ENCODE measurements at regions not wholly inside any gene's neighbourhood (a gene's known extent, or its start where the extent isn't known, plus 50 kb on each side); places are given as distances from the start of the nearest gene placed in this dataset.

GRCh38 chr13:36570489-36570888 lies 103.3 kb upstream of the SERTM1 start:
- Histone ChIP-seq H3K4me1 (ENCODE audit: control insufficient read depth in 2 of 2, insufficient read depth in 2 of 2, low read length in 2 of 2) (no peaks in the 10 kb centered on the region), H3K36me3 (ENCODE audit: control insufficient read depth in 2 of 2, insufficient read depth in 2 of 2, low read length in 1 of 2) (no peaks in the 10 kb centered on the region), H3K27ac (ENCODE audit: low read depth in 1 of 2, low read length in 1 of 2) (no peak overlapping the region), H3K27me3 (ENCODE audit: control insufficient read depth in 2 of 2, insufficient read depth in 1 of 2, low read length in 1 of 2) (no peaks in the 10 kb centered on the region), H3K9me3 (ENCODE audit: control insufficient read depth in 2 of 2, insufficient read depth in 1 of 2, low read length in 1 of 2) (no peaks in the 10 kb centered on the region), H3K4me3 (ENCODE audit: low read length in 2 of 2) (no peak overlapping the region)
- WGBS, result 91% methylated on average over 2 of the region's 2 CpGs
- DNase-seq (ENCODE audit: low read depth in 6 of 9, low spot score in 9 of 9), result no peak

- DNase-seq (ENCODE audit: low read depth in 6 of 9, low spot score in 9 of 9), result no peak
- Histone ChIP-seq H3K4me3 (ENCODE audit: low read length in 2 of 2) (no peak overlapping the region), H3K4me1 (ENCODE audit: control insufficient read depth in 2 of 2, insufficient read depth in 2 of 2, low read length in 2 of 2) (no peaks in the 10 kb centered on the region), H3K36me3 (ENCODE audit: control insufficient read depth in 2 of 2, insufficient read depth in 2 of 2, low read length in 1 of 2) (no peaks in the 10 kb centered on the region), H3K27ac (ENCODE audit: low read depth in 1 of 2, low read length in 1 of 2) (no peak overlapping the region), H3K27me3 (ENCODE audit: control insufficient read depth in 2 of 2, insufficient read depth in 1 of 2, low read length in 1 of 2) (no peaks in the 10 kb centered on the region), H3K9me3 (ENCODE audit: control insufficient read depth in 2 of 2, insufficient read depth in 1 of 2, low read length in 1 of 2) (no peaks in the 10 kb centered on the region)
- 95% methylated on average over 2 of the region's 2 CpGs for WGBS
Measured at GRCh38 chr13:36571444-36571843, 102.4 kb upstream of the SERTM1 start.

- Histone ChIP-seq H3K9me3 (ENCODE audit: control insufficient read depth in 2 of 2, insufficient read depth in 1 of 2, low read length in 1 of 2) (no peaks in the 10 kb centered on the region), H3K4me1 (ENCODE audit: control insufficient read depth in 2 of 2, insufficient read depth in 2 of 2, low read length in 2 of 2) (no peaks in the 10 kb centered on the region), H3K36me3 (ENCODE audit: control insufficient read depth in 2 of 2, insufficient read depth in 2 of 2, low read length in 1 of 2) (no peaks in the 10 kb centered on the region), H3K27ac (ENCODE audit: low read depth in 1 of 2, low read length in 1 of 2) (no peak overlapping the region), H3K27me3 (ENCODE audit: control insufficient read depth in 2 of 2, insufficient read depth in 1 of 2, low read length in 1 of 2) (no peaks in the 10 kb centered on the region), H3K4me3 (ENCODE audit: low read length in 2 of 2) (no peak overlapping the region)
- DNase-seq (ENCODE audit: low read depth in 6 of 9, low spot score in 9 of 9), result no peak
Measured at GRCh38 chr13:36582977-36583376, 90.8 kb upstream of the SERTM1 start.

- Histone ChIP-seq H3K27me3 (ENCODE audit: control insufficient read depth in 2 of 2, insufficient read depth in 1 of 2, low read length in 1 of 2) (no peaks in the 10 kb centered on the region), H3K27ac (ENCODE audit: low read depth in 1 of 2, low read length in 1 of 2) (no peak overlapping the region), H3K4me1 (ENCODE audit: control insufficient read depth in 2 of 2, insufficient read depth in 2 of 2, low read length in 2 of 2) (no peaks in the 10 kb centered on the region), H3K36me3 (ENCODE audit: control insufficient read depth in 2 of 2, insufficient read depth in 2 of 2, low read length in 1 of 2) (no peaks in the 10 kb centered on the region), H3K4me3 (ENCODE audit: low read length in 2 of 2) (no peak overlapping the region), H3K9me3 (ENCODE audit: control insufficient read depth in 2 of 2, insufficient read depth in 1 of 2, low read length in 1 of 2) (no peaks in the 10 kb centered on the region)
- WGBS, result 82% methylated on average over 3 of the region's 3 CpGs
- no peak for DNase-seq (ENCODE audit: low read depth in 6 of 9, low spot score in 9 of 9)
Measured at GRCh38 chr13:36599641-36600040, 74.2 kb upstream of the SERTM1 start.

DNA sequence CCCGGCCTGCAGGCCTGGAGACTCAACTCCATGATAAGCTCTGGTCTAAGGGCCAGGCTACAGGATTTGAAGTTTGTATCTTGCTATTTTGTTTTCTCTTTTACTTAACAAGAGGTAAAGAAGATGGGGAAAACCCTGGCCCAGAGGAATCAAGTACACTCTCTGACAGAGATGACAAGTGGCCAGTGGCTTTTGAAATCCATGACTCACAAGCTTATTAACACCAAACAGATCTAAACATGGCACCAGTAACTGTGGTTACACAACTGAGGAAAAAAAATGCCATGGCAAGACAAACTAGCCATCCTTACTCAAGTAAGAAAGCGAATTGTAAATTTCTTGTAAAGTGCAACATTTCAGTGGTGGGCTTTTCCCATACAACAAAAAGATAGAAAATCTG lies 72.6 kb upstream of the SERTM1 start:
- no peaks in the 10 kb centered on the region for H3K9me3 ChIP-seq (ENCODE audit: control insufficient read depth in 2 of 2, insufficient read depth in 1 of 2, low read length in 1 of 2)
- no peak overlapping the region for H3K4me3 ChIP-seq (ENCODE audit: low read length in 2 of 2)
- no peak overlapping the region for H3K27ac ChIP-seq (ENCODE audit: low read depth in 1 of 2, low read length in 1 of 2)
- H3K36me3 ChIP-seq (ENCODE audit: control insufficient read depth in 2 of 2, insufficient read depth in 2 of 2, low read length in 1 of 2), result no peaks in the 10 kb centered on the region
- H3K27me3 ChIP-seq (ENCODE audit: control insufficient read depth in 2 of 2, insufficient read depth in 1 of 2, low read length in 1 of 2), result no peaks in the 10 kb centered on the region
- WGBS, result 96% methylated on average over 2 of the region's 2 CpGs
- DNase-seq (ENCODE audit: low read depth in 6 of 9, low spot score in 9 of 9), result no peak
- no peaks in the 10 kb centered on the region for H3K4me1 ChIP-seq (ENCODE audit: control insufficient read depth in 2 of 2, insufficient read depth in 2 of 2, low read length in 2 of 2)

GRCh38 chr13:36606060-36606459 lies 67.8 kb upstream of the SERTM1 start:
- H3K27ac ChIP-seq (ENCODE audit: low read depth in 1 of 2, low read length in 1 of 2), result no peak overlapping the region
- H3K9me3 ChIP-seq (ENCODE audit: control insufficient read depth in 2 of 2, insufficient read depth in 1 of 2, low read length in 1 of 2), result no peaks in the 10 kb centered on the region
- H3K4me1 ChIP-seq (ENCODE audit: control insufficient read depth in 2 of 2, insufficient read depth in 2 of 2, low read length in 2 of 2), result no peaks in the 10 kb centered on the region
- DNase-seq (ENCODE audit: low read depth in 6 of 9, low spot score in 9 of 9), result no peak
- no peak overlapping the region for H3K4me3 ChIP-seq (ENCODE audit: low read length in 2 of 2)
- no peaks in the 10 kb centered on the region for H3K27me3 ChIP-seq (ENCODE audit: control insufficient read depth in 2 of 2, insufficient read depth in 1 of 2, low read length in 1 of 2)
- WGBS, result 96% methylated on average over 2 of the region's 2 CpGs
- no peaks in the 10 kb centered on the region for H3K36me3 ChIP-seq (ENCODE audit: control insufficient read depth in 2 of 2, insufficient read depth in 2 of 2, low read length in 1 of 2)

DNA sequence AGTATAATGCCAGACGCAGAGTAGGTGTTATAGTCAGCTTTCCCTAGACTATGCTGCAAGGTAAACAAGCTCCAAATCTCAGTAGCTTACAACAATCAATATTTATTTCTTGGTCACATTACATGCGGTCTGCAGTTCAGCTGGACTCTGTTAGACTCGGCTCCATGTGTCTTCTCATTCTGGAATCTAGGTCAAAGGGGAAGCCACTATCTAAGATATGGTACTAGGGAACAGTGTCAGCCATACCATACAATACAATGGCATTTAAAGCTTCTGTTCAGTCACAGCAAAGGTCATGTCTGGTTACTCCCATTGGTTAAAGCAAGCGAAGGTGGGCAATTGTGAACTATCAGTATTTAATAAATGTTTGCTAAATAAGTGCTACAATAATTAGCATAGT lies 65.3 kb upstream of the SERTM1 start:
- H3K4me1 ChIP-seq (ENCODE audit: control insufficient read depth in 2 of 2, insufficient read depth in 2 of 2, low read length in 2 of 2), result no peaks in the 10 kb centered on the region
- no peaks in the 10 kb centered on the region for H3K27me3 ChIP-seq (ENCODE audit: control insufficient read depth in 2 of 2, insufficient read depth in 1 of 2, low read length in 1 of 2)
- WGBS, result 94% methylated on average over 4 of the region's 4 CpGs
- no peak overlapping the region for H3K4me3 ChIP-seq (ENCODE audit: low read length in 2 of 2)
- no peaks in the 10 kb centered on the region for H3K9me3 ChIP-seq (ENCODE audit: control insufficient read depth in 2 of 2, insufficient read depth in 1 of 2, low read length in 1 of 2)
- no peak overlapping the region for H3K27ac ChIP-seq (ENCODE audit: low read depth in 1 of 2, low read length in 1 of 2)
- no peak for DNase-seq (ENCODE audit: low read depth in 6 of 9, low spot score in 9 of 9)
- H3K36me3 ChIP-seq (ENCODE audit: control insufficient read depth in 2 of 2, insufficient read depth in 2 of 2, low read length in 1 of 2), result no peaks in the 10 kb centered on the region

DNA sequence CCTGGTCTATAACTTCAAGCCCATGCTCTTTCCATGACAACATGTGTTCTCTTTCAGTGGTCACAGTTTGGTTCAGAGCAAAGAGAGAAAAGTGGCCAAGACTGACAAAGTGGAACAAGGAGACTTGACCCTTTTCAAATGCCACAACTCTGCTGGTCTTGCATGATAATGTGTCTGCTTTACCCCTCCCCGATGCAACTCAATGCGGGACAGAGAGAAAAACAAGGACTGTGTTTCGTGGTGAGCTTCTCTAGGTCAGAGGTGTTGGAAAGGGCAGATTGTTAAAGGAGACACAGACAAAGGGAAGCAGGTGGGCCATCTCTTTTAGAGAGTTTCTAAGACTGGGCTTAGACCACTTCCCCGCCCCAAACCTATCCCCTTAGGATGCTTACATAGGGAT lies 61.6 kb upstream of the SERTM1 start:
- Histone ChIP-seq H3K27ac (ENCODE audit: low read depth in 1 of 2, low read length in 1 of 2) (no peak overlapping the region), H3K4me3 (ENCODE audit: low read length in 2 of 2) (no peak overlapping the region), H3K9me3 (ENCODE audit: control insufficient read depth in 2 of 2, insufficient read depth in 1 of 2, low read length in 1 of 2) (no peaks in the 10 kb centered on the region), H3K36me3 (ENCODE audit: control insufficient read depth in 2 of 2, insufficient read depth in 2 of 2, low read length in 1 of 2) (no peaks in the 10 kb centered on the region), H3K27me3 (ENCODE audit: control insufficient read depth in 2 of 2, insufficient read depth in 1 of 2, low read length in 1 of 2) (no peaks in the 10 kb centered on the region), H3K4me1 (ENCODE audit: control insufficient read depth in 2 of 2, insufficient read depth in 2 of 2, low read length in 2 of 2) (no peaks in the 10 kb centered on the region)
- 89% methylated on average over 4 of the region's 4 CpGs for WGBS
- no peak for DNase-seq (ENCODE audit: low read depth in 6 of 9, low spot score in 9 of 9)

DNA sequence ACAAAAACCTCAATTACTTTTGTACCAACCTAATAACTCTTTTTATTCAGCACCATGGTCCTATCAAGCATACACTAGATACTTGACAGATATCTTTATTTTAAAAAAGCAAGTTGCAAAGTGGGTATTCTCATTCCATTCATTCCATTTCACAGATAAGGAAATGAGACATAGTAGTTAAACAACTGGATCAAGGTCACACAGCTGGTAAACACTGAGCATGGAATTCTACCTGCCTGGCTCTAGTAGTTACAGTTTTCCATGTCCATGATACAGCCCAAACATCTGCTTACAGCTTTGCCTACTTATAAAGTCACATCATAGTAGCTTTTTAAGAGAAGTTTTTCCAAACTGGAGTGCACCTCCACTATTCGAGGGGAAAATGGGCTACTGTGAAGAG lies 57.1 kb upstream of the SERTM1 start:
- no peak overlapping the region for H3K4me3 ChIP-seq (ENCODE audit: low read length in 2 of 2)

GRCh38 chr13:36619535-36619934 lies 54.3 kb upstream of the SERTM1 start:
- H3K9me3 ChIP-seq (ENCODE audit: control insufficient read depth in 2 of 2, insufficient read depth in 1 of 2, low read length in 1 of 2), result no peaks in the 10 kb centered on the region
- H3K27ac ChIP-seq (ENCODE audit: low read depth in 1 of 2, low read length in 1 of 2), result no peak overlapping the region
- H3K4me1 ChIP-seq (ENCODE audit: control insufficient read depth in 2 of 2, insufficient read depth in 2 of 2, low read length in 2 of 2), result no peaks in the 10 kb centered on the region
- no peaks in the 10 kb centered on the region for H3K27me3 ChIP-seq (ENCODE audit: control insufficient read depth in 2 of 2, insufficient read depth in 1 of 2, low read length in 1 of 2)
- no peak for DNase-seq (ENCODE audit: low read depth in 6 of 9, low spot score in 9 of 9)
- WGBS, result 72% methylated on average over 3 of the region's 3 CpGs
- no peaks in the 10 kb centered on the region for H3K36me3 ChIP-seq (ENCODE audit: control insufficient read depth in 2 of 2, insufficient read depth in 2 of 2, low read length in 1 of 2)
- no peak overlapping the region for H3K4me3 ChIP-seq (ENCODE audit: low read length in 2 of 2)

More for the DNA sequence above, 57.1 kb upstream of the SERTM1 start:
- DNase-seq (ENCODE audit: low read depth in 6 of 9, low spot score in 9 of 9), result no peak
- Histone ChIP-seq H3K27me3 (ENCODE audit: control insufficient read depth in 2 of 2, insufficient read depth in 1 of 2, low read length in 1 of 2) (no peaks in the 10 kb centered on the region), H3K36me3 (ENCODE audit: control insufficient read depth in 2 of 2, insufficient read depth in 2 of 2, low read length in 1 of 2) (no peaks in the 10 kb centered on the region), H3K4me1 (ENCODE audit: control insufficient read depth in 2 of 2, insufficient read depth in 2 of 2, low read length in 2 of 2) (no peaks in the 10 kb centered on the region), H3K27ac (ENCODE audit: low read depth in 1 of 2, low read length in 1 of 2) (no peak overlapping the region), H3K9me3 (ENCODE audit: control insufficient read depth in 2 of 2, insufficient read depth in 1 of 2, low read length in 1 of 2) (no peaks in the 10 kb centered on the region)
- 96% methylated on average over 1 of the region's 1 CpG for WGBS

Measured in thymus (tissue), 11 donors.